ENCODE measurements at regions not wholly inside any gene's neighbourhood (a gene's known extent, or its start where the extent isn't known, plus 50 kb on each side); places are given as distances from the start of the nearest gene placed in this dataset.

GRCh38 chr2:158903711-158904405 is 64.6 kb upstream of the TANC1 start:
- TF ChIP-seq CTCF (IDR thresholded peaks at IDR 0.05): no peak
- no peak for TF ChIP-seq POLR2A (IDR thresholded peaks at IDR 0.05)

Data from uterus (tissue), 2 donors.